MM.1S (cell line): ENCODE measurements at regions not wholly inside any gene's neighbourhood (a gene's known extent, or its start where the extent isn't known, plus 50 kb on each side); places are given as distances from the start of the nearest gene placed in this dataset.

ENCODE experiments used
- DNase-seq: peaks from one replicate; pipeline ENCODE4 v3.0.0-alpha.2; 2015
- H2AFZ ChIP-seq: fragments of 300-600 bp; sonication (generic); 2 replicates; pipeline ENCODE4 v1.6.0; 2016; ENCODE audit warnings: antibody characterized with exemption, low read length
- H3F3A ChIP-seq: fragments of 300-600 bp; sonication (generic); 2 replicates; pipeline ENCODE4 v1.6.1; 2016; ENCODE audit warnings: mild to moderate bottlenecking, antibody characterized with exemption, low read length, moderate library complexity, mixed read lengths; ENCODE audit not compliant: insufficient read depth
- H3K27ac ChIP-seq: fragments of 300-600 bp; sonication (generic); 2 replicates; pipeline ENCODE4 v1.5.1; 2016; ENCODE audit warnings: mild to moderate bottlenecking, low read length
- H3K27me3 ChIP-seq: fragments of 300-600 bp; sonication (generic); replicated peaks from 2 replicates; pipeline ENCODE4 v1.6.0; 2016; ENCODE audit warnings: low read length; ENCODE audit not compliant: insufficient read depth
- H3K36me3 ChIP-seq: fragments of 300-600 bp; sonication (generic); replicated peaks from 2 replicates; pipeline ENCODE4 v1.6.1; 2016; ENCODE audit warnings: mild to moderate bottlenecking, low read length, mixed read lengths; ENCODE audit not compliant: insufficient read depth
- H3K4me1 ChIP-seq: fragments of 300-600 bp; sonication (generic); 2 replicates; pipeline ENCODE4 v1.6.1; 2016; ENCODE audit warnings: low read length, mixed read lengths
- H3K4me2 ChIP-seq: fragments of 300-600 bp; sonication (generic); 2 replicates; pipeline ENCODE4 v1.6.0; 2016; ENCODE audit warnings: low read depth, low read length
- H3K4me3 ChIP-seq: fragments of 300-600 bp; sonication (generic); 2 replicates; pipeline ENCODE4 v1.5.1; 2016; ENCODE audit warnings: low read length, mixed read lengths
- H3K79me2 ChIP-seq: fragments of 300-600 bp; sonication (generic); 2 replicates; pipeline ENCODE4 v1.6.1; 2016; ENCODE audit warnings: mixed run types, low read length, mixed read lengths
- H3K9ac ChIP-seq: fragments of 300-600 bp; sonication (generic); 2 replicates; pipeline ENCODE4 v1.6.1; 2016; ENCODE audit warnings: low read length, mixed read lengths
- H3K9me2 ChIP-seq: fragments of 300-600 bp; sonication (generic); replicated peaks from 2 replicates; pipeline ENCODE4 v1.6.1; 2016; ENCODE audit warnings: mild to moderate bottlenecking, low read length, mixed read lengths; ENCODE audit not compliant: insufficient read depth
- H3K9me3 ChIP-seq: fragments of 300-600 bp; sonication (generic); replicated peaks from 2 replicates; pipeline ENCODE4 v1.6.1; 2016; ENCODE audit warnings: mild to moderate bottlenecking, low read length, mixed read lengths; ENCODE audit not compliant: insufficient read depth
- H4K20me1 ChIP-seq: fragments of 300-600 bp; sonication (generic); 2 replicates; pipeline ENCODE4 v1.6.1; 2016; ENCODE audit warnings: mild to moderate bottlenecking, low read length, moderate library complexity, mixed read lengths; ENCODE audit not compliant: insufficient read depth
- EZH2 ChIP-seq: fragments of 300-600 bp; sonication (generic); optimal IDR thresholded peaks from 2 replicates; pipeline ENCODE3; 2017; ENCODE audit warnings: low read depth, mild to moderate bottlenecking, antibody characterized with exemption, low read length, mixed read lengths
- EZH2phosphoT487 ChIP-seq: fragments of 300-600 bp; sonication (generic); IDR thresholded peaks from 2 replicates; pipeline ENCODE4 v1.6.1; 2018; ENCODE audit warnings: antibody characterized with exemption, low read length
- TF ChIP-seq, protein P1 (sequence below): fragments of 300-600 bp; sonication (generic); IDR thresholded peaks from 2 replicates; pipeline ENCODE4 v1.5.1; 2016; ENCODE audit warnings: antibody characterized with exemption, low read length, mixed read lengths

DNA sequence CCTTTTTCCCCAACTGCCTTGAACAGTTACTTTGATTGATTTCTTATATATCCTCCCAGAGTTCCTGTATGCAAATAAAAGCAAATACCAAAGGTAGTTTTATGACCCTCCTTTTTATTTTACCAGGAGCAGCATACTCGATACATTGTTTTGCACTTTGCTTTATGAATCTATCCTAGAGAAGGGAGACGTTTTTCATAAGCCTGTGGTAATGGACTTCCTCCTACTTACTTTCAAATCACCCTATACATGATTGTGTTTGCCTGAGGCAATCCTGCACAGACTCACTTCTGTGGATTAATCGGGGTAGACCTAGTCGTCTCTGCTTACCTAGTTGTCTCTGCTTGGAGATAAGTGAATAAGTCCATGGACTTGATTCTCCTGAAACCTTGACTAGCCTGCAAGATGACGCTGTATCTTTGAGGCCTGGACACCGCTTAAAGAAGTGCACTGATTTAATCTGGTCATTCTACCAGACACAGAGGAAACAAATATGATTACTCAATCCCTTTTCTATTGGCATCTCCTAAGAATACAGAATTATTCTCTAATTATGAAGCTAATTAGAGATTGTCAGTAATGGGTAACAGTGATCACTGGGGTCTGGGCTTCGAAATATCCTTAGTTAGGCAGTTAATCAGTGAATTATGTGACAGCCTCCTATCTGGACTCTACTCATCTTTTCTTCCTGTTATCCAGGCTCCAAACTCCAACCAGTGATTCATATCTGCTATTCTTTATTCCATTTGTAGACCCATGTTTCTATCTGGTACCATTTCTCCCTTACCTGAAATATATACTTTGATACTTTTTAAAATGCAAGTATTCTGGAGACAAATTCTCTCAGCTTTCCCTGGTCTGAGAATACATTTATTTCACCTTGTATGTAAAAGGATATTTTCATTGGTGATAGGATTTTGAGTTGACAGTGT, 447.4 kb upstream of the TRIB2 start:
- Histone ChIP-seq H3K79me2 (no peaks in the 10 kb centered on the region), H3K27me3 (no peaks in the 10 kb centered on the region), H3K27ac (no peak overlapping the region), H3K4me1 (0 out of 2 replicates have a peak, but pooled peaks cover 10% of the 10 kb centered on the region), H3K9ac (no peak overlapping the region), H3K9me2 (no peaks in the 10 kb centered on the region), H3K4me2 (no peak overlapping the region), H3K36me3 (no peaks in the 10 kb centered on the region), H3K4me3 (no peak overlapping the region), H3F3A (no peaks in the 10 kb centered on the region), H4K20me1 (no peaks in the 10 kb centered on the region), H3K9me3 (no peaks in the 10 kb centered on the region), H2AFZ (no peak overlapping the region)
- no peak for DNase-seq
- TF ChIP-seq EZH2 (no peak), EZH2phosphoT487 (no peak)
- TF ChIP-seq, protein P1, sequence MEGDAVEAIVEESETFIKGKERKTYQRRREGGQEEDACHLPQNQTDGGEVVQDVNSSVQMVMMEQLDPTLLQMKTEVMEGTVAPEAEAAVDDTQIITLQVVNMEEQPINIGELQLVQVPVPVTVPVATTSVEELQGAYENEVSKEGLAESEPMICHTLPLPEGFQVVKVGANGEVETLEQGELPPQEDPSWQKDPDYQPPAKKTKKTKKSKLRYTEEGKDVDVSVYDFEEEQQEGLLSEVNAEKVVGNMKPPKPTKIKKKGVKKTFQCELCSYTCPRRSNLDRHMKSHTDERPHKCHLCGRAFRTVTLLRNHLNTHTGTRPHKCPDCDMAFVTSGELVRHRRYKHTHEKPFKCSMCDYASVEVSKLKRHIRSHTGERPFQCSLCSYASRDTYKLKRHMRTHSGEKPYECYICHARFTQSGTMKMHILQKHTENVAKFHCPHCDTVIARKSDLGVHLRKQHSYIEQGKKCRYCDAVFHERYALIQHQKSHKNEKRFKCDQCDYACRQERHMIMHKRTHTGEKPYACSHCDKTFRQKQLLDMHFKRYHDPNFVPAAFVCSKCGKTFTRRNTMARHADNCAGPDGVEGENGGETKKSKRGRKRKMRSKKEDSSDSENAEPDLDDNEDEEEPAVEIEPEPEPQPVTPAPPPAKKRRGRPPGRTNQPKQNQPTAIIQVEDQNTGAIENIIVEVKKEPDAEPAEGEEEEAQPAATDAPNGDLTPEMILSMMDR = no peak

DNA sequence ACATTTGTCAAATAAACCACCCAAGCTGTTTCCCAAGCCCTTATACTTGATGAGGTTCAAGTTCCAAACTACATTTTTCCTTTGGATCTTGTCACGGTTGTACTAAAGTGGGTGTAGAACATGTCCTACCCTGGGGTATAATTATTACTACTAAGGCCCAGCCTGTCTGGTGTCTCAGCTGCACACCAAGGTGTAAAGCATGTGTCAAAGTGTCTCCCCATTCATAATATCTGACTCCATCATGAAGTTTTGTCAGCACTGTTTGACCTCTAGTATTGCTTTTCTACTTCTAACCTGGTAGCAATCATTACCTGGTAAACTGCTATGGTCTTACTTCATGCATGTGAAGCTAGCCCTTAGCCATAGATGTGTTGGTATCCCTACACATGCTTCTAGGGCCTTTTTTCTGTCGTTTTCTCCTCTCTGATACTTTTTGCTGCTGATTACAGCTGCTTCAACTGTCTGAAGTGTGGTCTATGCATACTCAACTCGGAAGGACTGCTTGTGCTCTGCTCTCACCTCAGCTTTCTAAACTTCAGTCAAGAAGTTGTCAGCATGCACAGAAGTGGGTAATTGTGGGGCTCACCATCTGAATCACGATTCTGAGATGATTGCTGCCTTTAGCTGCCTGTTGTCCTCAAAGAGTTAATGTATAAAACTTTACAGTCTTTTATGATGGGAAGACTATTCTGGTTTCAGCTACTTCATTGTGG, 445.7 kb upstream of the TRIB2 start:
- Histone ChIP-seq H3K4me1 (0 out of 2 replicates have a peak, but pooled peaks cover 10% of the 10 kb centered on the region), H3K36me3 (no peaks in the 10 kb centered on the region), H3K9ac (no peak overlapping the region), H3K9me3 (no peaks in the 10 kb centered on the region), H3K4me2 (no peak overlapping the region), H3F3A (no peaks in the 10 kb centered on the region), H3K9me2 (no peaks in the 10 kb centered on the region), H3K4me3 (no peak overlapping the region), H4K20me1 (no peaks in the 10 kb centered on the region), H3K27ac (no peak overlapping the region), H3K27me3 (no peaks in the 10 kb centered on the region), H2AFZ (no peak overlapping the region), H3K79me2 (no peaks in the 10 kb centered on the region)
- DNase-seq = no peak
- TF ChIP-seq EZH2phosphoT487 (no peak), EZH2 (no peak)
- TF ChIP-seq, protein P1 = no peak

DNA sequence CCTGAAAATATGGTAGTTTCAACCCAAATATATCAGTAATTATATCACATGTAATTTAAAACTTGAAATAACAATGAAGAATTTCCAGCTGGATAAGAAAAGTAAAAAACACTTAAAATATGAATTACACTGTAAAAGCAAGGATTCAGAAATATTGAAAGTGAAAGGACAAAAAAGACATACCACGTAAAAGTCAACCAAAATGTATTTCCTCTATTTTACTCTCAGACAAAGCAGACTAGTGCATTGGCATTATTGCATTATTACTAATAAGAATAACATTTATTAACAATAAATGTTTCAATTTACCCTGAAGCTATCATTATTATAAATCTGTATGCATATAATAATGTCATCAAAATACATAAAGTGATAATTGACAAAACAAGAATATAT, 445.1 kb upstream of the TRIB2 start:
- no peaks in the 10 kb centered on the region for H4K20me1 ChIP-seq
- no peak overlapping the region for H3K4me2 ChIP-seq
- H3K36me3 ChIP-seq = no peaks in the 10 kb centered on the region
- no peak overlapping the region for H3K4me3 ChIP-seq
- H3K9me2 ChIP-seq = no peaks in the 10 kb centered on the region
- no peaks in the 10 kb centered on the region for H3F3A ChIP-seq
- no peak overlapping the region for H3K9ac ChIP-seq
- no peaks in the 10 kb centered on the region for H3K27me3 ChIP-seq
- TF ChIP-seq EZH2phosphoT487 = no peak
- TF ChIP-seq EZH2 = no peak
- TF ChIP-seq, protein P1 = no peak
- DNase-seq = no peak
- H3K9me3 ChIP-seq = no peaks in the 10 kb centered on the region
- no peak overlapping the region for H2AFZ ChIP-seq
- H3K27ac ChIP-seq = no peak overlapping the region
- no peaks in the 10 kb centered on the region for H3K79me2 ChIP-seq
- 0 out of 2 replicates have a peak, but pooled peaks cover 10% of the 10 kb centered on the region for H3K4me1 ChIP-seq
